Activated naive CD4-positive, alpha-beta T cell treated with Interleukin-2 at 50 U/mL for 16 hours (primary cell): ENCODE measurements at regions not wholly inside any gene's neighbourhood (a gene's known extent, or its start where the extent isn't known, plus 50 kb on each side); places are given as distances from the start of the nearest gene placed in this dataset.

Experiments
- DNase-seq: peaks from one replicate; pipeline ENCODE4 v3.0.0-alpha.2; 2020

- no peak for DNase-seq
Measured at GRCh38 chr2:239905884-239906654, 119.1 kb downstream of the NDUFA10 start.

- DNase-seq, result no peak
Measured at GRCh38 chr2:239905306-239905705, 119.8 kb downstream of the NDUFA10 start.

GRCh38 chr2:239904496-239904895, 120.6 kb downstream of the NDUFA10 start:
- DNase-seq, result no peak

GRCh38 chr2:239903803-239904202, 121.3 kb downstream of the NDUFA10 start:
- DNase-seq, result no peak

- no peak for DNase-seq
Measured at GRCh38 chr2:239903210-239903609, 121.9 kb downstream of the NDUFA10 start.

- DNase-seq, result no peak
Measured at GRCh38 chr2:239902749-239903201, 122.4 kb downstream of the NDUFA10 start.

- no peak for DNase-seq
Measured at GRCh38 chr2:239898292-239898925, 126.7 kb downstream of the NDUFA10 start.

- DNase-seq, result no peak
Measured at GRCh38 chr2:239897596-239898235, 127.4 kb downstream of the NDUFA10 start.

- DNase-seq, result no peak
Measured at GRCh38 chr2:239896075-239896474, 129.1 kb downstream of the NDUFA10 start.

GRCh38 chr2:239895669-239896068, 129.5 kb downstream of the NDUFA10 start:
- DNase-seq, result no peak

- no peak for DNase-seq
Measured at GRCh38 chr2:239895116-239895515, 130.0 kb downstream of the NDUFA10 start.

GRCh38 chr2:239894276-239894675, 130.9 kb downstream of the NDUFA10 start:
- no peak for DNase-seq

- no peak for DNase-seq
Measured at GRCh38 chr2:239893236-239893515, 132.0 kb downstream of the NDUFA10 start.

- DNase-seq, result no peak
Measured at GRCh38 chr2:239892441-239893235, 132.5 kb downstream of the NDUFA10 start.

- DNase-seq, result no peak
Measured at GRCh38 chr2:239891698-239892097, 133.4 kb downstream of the NDUFA10 start.

GRCh38 chr2:239890206-239890746, 134.9 kb downstream of the NDUFA10 start:
- no peak for DNase-seq

- no peak for DNase-seq
Measured at GRCh38 chr2:239889641-239890121, 135.5 kb downstream of the NDUFA10 start.

GRCh38 chr2:239887604-239888003, 137.5 kb downstream of the NDUFA10 start:
- no peak for DNase-seq

GRCh38 chr2:239886781-239887180, 138.4 kb downstream of the NDUFA10 start:
- no peak for DNase-seq

GRCh38 chr2:239884875-239885274, 140.3 kb downstream of the NDUFA10 start:
- DNase-seq, result no peak

GRCh38 chr2:239884051-239884405, 141.1 kb downstream of the NDUFA10 start:
- no peak for DNase-seq

GRCh38 chr2:239883326-239884050, 141.7 kb downstream of the NDUFA10 start:
- no peak for DNase-seq
